OCI-LY1 (cell line): ENCODE measurements at regions not wholly inside any gene's neighbourhood (a gene's known extent, or its start where the extent isn't known, plus 50 kb on each side); places are given as distances from the start of the nearest gene placed in this dataset.

ENCODE experiments used
- CTCF ChIP-seq: fragments of 200-600 bp; sonication (generic), shearing (Covaris generic); IDR thresholded peaks from 2 replicates; pipeline ENCODE4 v1.5.1; 2017; ENCODE audit warnings: mild to moderate bottlenecking, antibody characterized with exemption, low read length, moderate library complexity, mixed read lengths
- EZH2 ChIP-seq: fragments of 200-600 bp; sonication (generic), shearing (Covaris generic); IDR thresholded peaks from 2 replicates; pipeline ENCODE4 v1.8.0; 2017; ENCODE audit warnings: borderline replicate concordance, mixed run types, mild to moderate bottlenecking, antibody characterized with exemption, low read length, moderate library complexity, mixed read lengths

GRCh38 chr5:117102591-117102990 lies 528.0 kb upstream of the SEMA6A start:
- TF ChIP-seq CTCF (no peak), EZH2 (no peak)
